ENCODE measurements at regions not wholly inside any gene's neighbourhood (a gene's known extent, or its start where the extent isn't known, plus 50 kb on each side); places are given as distances from the start of the nearest gene placed in this dataset.

DNA sequence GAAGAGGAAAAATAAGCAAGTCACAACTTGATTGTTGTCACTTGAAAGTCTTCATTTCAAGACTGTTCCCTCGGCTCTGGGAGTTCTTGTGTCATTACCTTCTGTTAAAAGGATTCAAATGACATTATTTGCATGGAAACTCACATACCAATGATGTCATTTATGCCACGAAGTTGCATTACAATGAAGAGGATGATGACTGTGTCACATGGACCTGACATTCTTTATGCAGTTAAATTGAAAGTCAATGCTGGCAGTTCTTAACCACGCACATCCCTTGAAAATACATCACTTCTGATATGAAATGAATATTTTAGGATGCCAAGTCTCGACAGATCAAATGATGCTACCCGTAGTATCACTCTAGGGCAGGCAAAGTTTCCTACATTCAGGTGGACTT, 1069.5 kb downstream of the VRK1 start:
- TF ChIP-seq YY1 (tag by site-specific recombination; IDR thresholded peaks at IDR 0.05) = no peak
- TF ChIP-seq, protein P1, sequence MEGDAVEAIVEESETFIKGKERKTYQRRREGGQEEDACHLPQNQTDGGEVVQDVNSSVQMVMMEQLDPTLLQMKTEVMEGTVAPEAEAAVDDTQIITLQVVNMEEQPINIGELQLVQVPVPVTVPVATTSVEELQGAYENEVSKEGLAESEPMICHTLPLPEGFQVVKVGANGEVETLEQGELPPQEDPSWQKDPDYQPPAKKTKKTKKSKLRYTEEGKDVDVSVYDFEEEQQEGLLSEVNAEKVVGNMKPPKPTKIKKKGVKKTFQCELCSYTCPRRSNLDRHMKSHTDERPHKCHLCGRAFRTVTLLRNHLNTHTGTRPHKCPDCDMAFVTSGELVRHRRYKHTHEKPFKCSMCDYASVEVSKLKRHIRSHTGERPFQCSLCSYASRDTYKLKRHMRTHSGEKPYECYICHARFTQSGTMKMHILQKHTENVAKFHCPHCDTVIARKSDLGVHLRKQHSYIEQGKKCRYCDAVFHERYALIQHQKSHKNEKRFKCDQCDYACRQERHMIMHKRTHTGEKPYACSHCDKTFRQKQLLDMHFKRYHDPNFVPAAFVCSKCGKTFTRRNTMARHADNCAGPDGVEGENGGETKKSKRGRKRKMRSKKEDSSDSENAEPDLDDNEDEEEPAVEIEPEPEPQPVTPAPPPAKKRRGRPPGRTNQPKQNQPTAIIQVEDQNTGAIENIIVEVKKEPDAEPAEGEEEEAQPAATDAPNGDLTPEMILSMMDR (tag by site-specific recombination; IDR thresholded peaks at IDR 0.05) = no peak
- TF ChIP-seq ZNF660 (tag by site-specific recombination; IDR thresholded peaks at IDR 0.05) = no peak
- TF ChIP-seq, protein P2, sequence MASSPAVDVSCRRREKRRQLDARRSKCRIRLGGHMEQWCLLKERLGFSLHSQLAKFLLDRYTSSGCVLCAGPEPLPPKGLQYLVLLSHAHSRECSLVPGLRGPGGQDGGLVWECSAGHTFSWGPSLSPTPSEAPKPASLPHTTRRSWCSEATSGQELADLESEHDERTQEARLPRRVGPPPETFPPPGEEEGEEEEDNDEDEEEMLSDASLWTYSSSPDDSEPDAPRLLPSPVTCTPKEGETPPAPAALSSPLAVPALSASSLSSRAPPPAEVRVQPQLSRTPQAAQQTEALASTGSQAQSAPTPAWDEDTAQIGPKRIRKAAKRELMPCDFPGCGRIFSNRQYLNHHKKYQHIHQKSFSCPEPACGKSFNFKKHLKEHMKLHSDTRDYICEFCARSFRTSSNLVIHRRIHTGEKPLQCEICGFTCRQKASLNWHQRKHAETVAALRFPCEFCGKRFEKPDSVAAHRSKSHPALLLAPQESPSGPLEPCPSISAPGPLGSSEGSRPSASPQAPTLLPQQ (tag by site-specific recombination; IDR thresholded peaks at IDR 0.05) = no peak
- TF ChIP-seq TCF7L2 (IDR thresholded peaks at IDR 0.05; ENCODE audit: borderline replicate concordance, low read depth, low read length) = no peak
- TF ChIP-seq SP3 (tag by site-specific recombination; IDR thresholded peaks at IDR 0.05) = no peak
- no peak for TF ChIP-seq MEIS1 (CRISPR knock-in tag; IDR thresholded peaks at IDR 0.05; ENCODE audit: borderline replicate concordance)
- TF ChIP-seq ZNF133 (tag by site-specific recombination; IDR thresholded peaks at IDR 0.05) = no peak
- no peak for TF ChIP-seq IKZF3 (tag by site-specific recombination; IDR thresholded peaks at IDR 0.05)
- TF ChIP-seq ZNF561 (tag by site-specific recombination; IDR thresholded peaks at IDR 0.05; ENCODE audit: borderline replicate concordance) = no peak
- no peak for TF ChIP-seq ZBTB17 (tag by site-specific recombination; IDR thresholded peaks at IDR 0.05)
- TF ChIP-seq, protein P3, sequence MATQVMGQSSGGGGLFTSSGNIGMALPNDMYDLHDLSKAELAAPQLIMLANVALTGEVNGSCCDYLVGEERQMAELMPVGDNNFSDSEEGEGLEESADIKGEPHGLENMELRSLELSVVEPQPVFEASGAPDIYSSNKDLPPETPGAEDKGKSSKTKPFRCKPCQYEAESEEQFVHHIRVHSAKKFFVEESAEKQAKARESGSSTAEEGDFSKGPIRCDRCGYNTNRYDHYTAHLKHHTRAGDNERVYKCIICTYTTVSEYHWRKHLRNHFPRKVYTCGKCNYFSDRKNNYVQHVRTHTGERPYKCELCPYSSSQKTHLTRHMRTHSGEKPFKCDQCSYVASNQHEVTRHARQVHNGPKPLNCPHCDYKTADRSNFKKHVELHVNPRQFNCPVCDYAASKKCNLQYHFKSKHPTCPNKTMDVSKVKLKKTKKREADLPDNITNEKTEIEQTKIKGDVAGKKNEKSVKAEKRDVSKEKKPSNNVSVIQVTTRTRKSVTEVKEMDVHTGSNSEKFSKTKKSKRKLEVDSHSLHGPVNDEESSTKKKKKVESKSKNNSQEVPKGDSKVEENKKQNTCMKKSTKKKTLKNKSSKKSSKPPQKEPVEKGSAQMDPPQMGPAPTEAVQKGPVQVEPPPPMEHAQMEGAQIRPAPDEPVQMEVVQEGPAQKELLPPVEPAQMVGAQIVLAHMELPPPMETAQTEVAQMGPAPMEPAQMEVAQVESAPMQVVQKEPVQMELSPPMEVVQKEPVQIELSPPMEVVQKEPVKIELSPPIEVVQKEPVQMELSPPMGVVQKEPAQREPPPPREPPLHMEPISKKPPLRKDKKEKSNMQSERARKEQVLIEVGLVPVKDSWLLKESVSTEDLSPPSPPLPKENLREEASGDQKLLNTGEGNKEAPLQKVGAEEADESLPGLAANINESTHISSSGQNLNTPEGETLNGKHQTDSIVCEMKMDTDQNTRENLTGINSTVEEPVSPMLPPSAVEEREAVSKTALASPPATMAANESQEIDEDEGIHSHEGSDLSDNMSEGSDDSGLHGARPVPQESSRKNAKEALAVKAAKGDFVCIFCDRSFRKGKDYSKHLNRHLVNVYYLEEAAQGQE (tag by site-specific recombination; IDR thresholded peaks at IDR 0.05) = no peak
